ENCODE measurements at regions not wholly inside any gene's neighbourhood (a gene's known extent, or its start where the extent isn't known, plus 50 kb on each side); places are given as distances from the start of the nearest gene placed in this dataset.
A peak's percentile ranks its signal among the peaks of the same experiment; 100 is the strongest.

GRCh38 chr9:18235181-18235908 lies 238.6 kb upstream of the ADAMTSL1 start:
- DNase-seq: no peak

GRCh38 chr9:18236336-18236735 lies 237.6 kb upstream of the ADAMTSL1 start:
- no peak for DNase-seq

GRCh38 chr9:18237776-18238175 lies 236.2 kb upstream of the ADAMTSL1 start:
- no peak for DNase-seq

- no peak for DNase-seq
These were observed 235.7 kb upstream of the ADAMTSL1 start for GRCh38 chr9:18238254-18238653.

GRCh38 chr9:18238752-18239447 lies 235.1 kb upstream of the ADAMTSL1 start:
- no peak for DNase-seq

- no peak for DNase-seq
These were observed 233.7 kb upstream of the ADAMTSL1 start for GRCh38 chr9:18240213-18240612.

- no peak for DNase-seq
These were observed 228.0 kb upstream of the ADAMTSL1 start for GRCh38 chr9:18245911-18246310.

GRCh38 chr9:18250053-18250452 lies 223.9 kb upstream of the ADAMTSL1 start:
- no peak for DNase-seq

GRCh38 chr9:18253950-18254349 lies 220.0 kb upstream of the ADAMTSL1 start:
- no peak for DNase-seq

- DNase-seq: peak; percentile 80
These were observed 218.8 kb upstream of the ADAMTSL1 start for GRCh38 chr9:18255158-18255629.

- no peak for DNase-seq
These were observed 218.2 kb upstream of the ADAMTSL1 start for GRCh38 chr9:18255747-18256146.

GRCh38 chr9:18256568-18256967 lies 217.4 kb upstream of the ADAMTSL1 start:
- no peak for DNase-seq

- DNase-seq: no peak
These were observed 213.4 kb upstream of the ADAMTSL1 start for GRCh38 chr9:18260521-18260920.

GRCh38 chr9:18261181-18261580 lies 212.8 kb upstream of the ADAMTSL1 start:
- no peak for DNase-seq

- DNase-seq: no peak
These were observed 210.6 kb upstream of the ADAMTSL1 start for GRCh38 chr9:18263377-18263776.

GRCh38 chr9:18268381-18268780 lies 205.6 kb upstream of the ADAMTSL1 start:
- DNase-seq: no peak

GRCh38 chr9:18269561-18269960 lies 204.4 kb upstream of the ADAMTSL1 start:
- no peak for DNase-seq

GRCh38 chr9:18274693-18275092 lies 199.3 kb upstream of the ADAMTSL1 start:
- no peak for DNase-seq

- no peak for DNase-seq
These were observed 198.5 kb upstream of the ADAMTSL1 start for GRCh38 chr9:18275313-18275990.

- no peak for DNase-seq
These were observed 192.7 kb upstream of the ADAMTSL1 start for GRCh38 chr9:18281291-18281690.

- DNase-seq: no peak
These were observed 179.7 kb upstream of the ADAMTSL1 start for GRCh38 chr9:18294229-18294628.

- DNase-seq: no peak
These were observed 177.3 kb upstream of the ADAMTSL1 start for GRCh38 chr9:18296702-18297055.

- DNase-seq: no peak
These were observed 176.7 kb upstream of the ADAMTSL1 start for GRCh38 chr9:18297056-18297841.
